Loucy (cell line): ENCODE measurements at regions not wholly inside any gene's neighbourhood (a gene's known extent, or its start where the extent isn't known, plus 50 kb on each side); places are given as distances from the start of the nearest gene placed in this dataset.

Experiments
- H2AFZ ChIP-seq: fragments of 200-600 bp; sonication (generic); 2 replicates; pipeline ENCODE4 v1.6.0; 2016; ENCODE audit warnings: antibody characterized with exemption, mild to moderate bottlenecking, low read length, moderate library complexity
- H3F3A ChIP-seq: fragments of 200-600 bp; 2 replicates; pipeline ENCODE4 v1.6.0; 2016; ENCODE audit warnings: antibody characterized with exemption, low read depth, mild to moderate bottlenecking
- H3K27me3 ChIP-seq: fragments of 200-600 bp; sonication (generic); 2 replicates; pipeline ENCODE4 v1.6.1; 2014; ENCODE audit warnings: low read length, mild to moderate bottlenecking; ENCODE audit not compliant: insufficient read depth, poor library complexity, severe bottlenecking
- H3K36me3 ChIP-seq: fragments of 200-600 bp; sonication (generic); 2 replicates; pipeline ENCODE4 v1.6.1; 2016; ENCODE audit warnings: low read length; ENCODE audit not compliant: insufficient read depth
- H3K4me1 ChIP-seq: fragments of 200-600 bp; sonication (generic); 2 replicates; pipeline ENCODE4 v1.5.1; 2014; ENCODE audit warnings: low read length, mild to moderate bottlenecking; ENCODE audit not compliant: insufficient read depth, poor library complexity, severe bottlenecking
- H3K4me2 ChIP-seq: fragments of 200-600 bp; sonication (generic); 2 replicates; pipeline ENCODE4 v1.6.0; 2014; ENCODE audit warnings: antibody characterized with exemption, low read length, low read depth, mild to moderate bottlenecking; ENCODE audit not compliant: poor library complexity, severe bottlenecking
- H3K4me3 ChIP-seq: fragments of 200-600 bp; sonication (generic); 2 replicates; pipeline ENCODE4 v1.5.1; 2014; ENCODE audit warnings: low read length, mild to moderate bottlenecking, mixed read lengths; ENCODE audit not compliant: poor library complexity, severe bottlenecking
- H3K79me2 ChIP-seq: fragments of 200-600 bp; sonication (generic); 2 replicates; pipeline ENCODE4 v1.6.1; 2014; ENCODE audit warnings: low read length; ENCODE audit not compliant: insufficient read depth
- H3K9ac ChIP-seq: fragments of 200-600 bp; sonication (generic); 2 replicates; pipeline ENCODE4 v1.6.0; 2014; ENCODE audit warnings: mild to moderate bottlenecking, low read depth, low read length, moderate library complexity; ENCODE audit not compliant: poor library complexity, severe bottlenecking
- H3K9me2 ChIP-seq: fragments of 200-600 bp; sonication (generic); replicated peaks from 2 replicates; pipeline ENCODE4 v1.6.1; 2016; ENCODE audit warnings: low read depth, low read length, mixed read lengths
- H3K9me3 ChIP-seq: fragments of 200-600 bp; sonication (generic); 2 replicates; pipeline ENCODE4 v1.6.1; 2014; ENCODE audit warnings: mild to moderate bottlenecking, antibody characterized with exemption, low read length, low read depth; ENCODE audit not compliant: insufficient read depth
- H4K20me1 ChIP-seq: fragments of 200-600 bp; sonication (generic); 2 replicates; pipeline ENCODE4 v1.6.0; 2014; ENCODE audit warnings: antibody characterized with exemption, low read length, mild to moderate bottlenecking; ENCODE audit not compliant: insufficient read depth, poor library complexity, severe bottlenecking
- CTCF ChIP-seq: fragments of 200-600 bp; sonication (generic); conservative IDR thresholded peaks from 2 replicates; pipeline ENCODE4 v1.5.1; 2014; ENCODE audit warnings: mild to moderate bottlenecking, antibody characterized with exemption, low read length
- EZH2phosphoT487 ChIP-seq: fragments of 200-600 bp; IDR thresholded peaks from 2 replicates; pipeline ENCODE4 v1.6.1; 2018; ENCODE audit warnings: antibody characterized with exemption, mild to moderate bottlenecking, moderate library complexity, borderline replicate concordance

GRCh38 chr12:95395696-95396095, 78.3 kb upstream of the METAP2 start:
- H3K4me3 ChIP-seq = no peak overlapping the region
- no peaks in the 10 kb centered on the region for H3K9me2 ChIP-seq
- H3K9me3 ChIP-seq = peaks cover 9% of the 10 kb centered on the region
- no peaks in the 10 kb centered on the region for H4K20me1 ChIP-seq
- H3K36me3 ChIP-seq = no peaks in the 10 kb centered on the region
- no peak overlapping the region for H3K4me2 ChIP-seq
- no peak for TF ChIP-seq EZH2phosphoT487
- TF ChIP-seq CTCF = no peak
- H3K4me1 ChIP-seq = no peaks in the 10 kb centered on the region
- no peaks in the 10 kb centered on the region for H3F3A ChIP-seq
- H3K9ac ChIP-seq = no peak overlapping the region
- no peaks in the 10 kb centered on the region for H3K79me2 ChIP-seq
- H2AFZ ChIP-seq = no peak overlapping the region
- no peaks in the 10 kb centered on the region for H3K27me3 ChIP-seq

- H2AFZ ChIP-seq = no peak overlapping the region
- no peaks in the 10 kb centered on the region for H3K79me2 ChIP-seq
- no peak overlapping the region for H3K4me2 ChIP-seq
- no peaks in the 10 kb centered on the region for H3K27me3 ChIP-seq
- H3F3A ChIP-seq = no peaks in the 10 kb centered on the region
- peaks cover 9% of the 10 kb centered on the region for H3K9me3 ChIP-seq
- no peaks in the 10 kb centered on the region for H3K4me1 ChIP-seq
- no peak overlapping the region for H3K9ac ChIP-seq
- no peak overlapping the region for H3K4me3 ChIP-seq
- no peak for TF ChIP-seq CTCF
- TF ChIP-seq EZH2phosphoT487 = no peak
- H3K36me3 ChIP-seq = no peaks in the 10 kb centered on the region
- H3K9me2 ChIP-seq = no peaks in the 10 kb centered on the region
- H4K20me1 ChIP-seq = no peaks in the 10 kb centered on the region
Measured at GRCh38 chr12:95396849-95397468, 77.0 kb upstream of the METAP2 start.

- no peak for TF ChIP-seq EZH2phosphoT487
- no peak for TF ChIP-seq CTCF
- no peak overlapping the region for H3K9ac ChIP-seq
- H2AFZ ChIP-seq = no peak overlapping the region
- H3K9me2 ChIP-seq = no peaks in the 10 kb centered on the region
- H4K20me1 ChIP-seq = no peaks in the 10 kb centered on the region
- H3K27me3 ChIP-seq = no peaks in the 10 kb centered on the region
- no peaks in the 10 kb centered on the region for H3K4me1 ChIP-seq
- no peak overlapping the region for H3K4me3 ChIP-seq
- no peaks in the 10 kb centered on the region for H3F3A ChIP-seq
- H3K79me2 ChIP-seq = no peaks in the 10 kb centered on the region
- no peak overlapping the region for H3K4me2 ChIP-seq
- no peaks in the 10 kb centered on the region for H3K36me3 ChIP-seq
- H3K9me3 ChIP-seq = peaks cover 9% of the 10 kb centered on the region
Measured at GRCh38 chr12:95397571-95397970, 76.4 kb upstream of the METAP2 start.
